K562 (cell line): ENCODE measurements at regions not wholly inside any gene's neighbourhood (a gene's known extent, or its start where the extent isn't known, plus 50 kb on each side); places are given as distances from the start of the nearest gene placed in this dataset.

Experiments used
- CTCF ChIP-seq, 3 experiments: IDR thresholded peaks in 2 of 3; conservative IDR thresholded peaks in 1 of 3; 2 replicates each; pipeline ENCODE4 v1.5.1; 2011 to 2012; ENCODE audit warnings: low read length in 3 of 3, mild to moderate bottlenecking in 3 of 3, control low read depth in 2 of 3, improper control_type of control experiment in 1 of 3, inconsistent platforms in 1 of 3, low read depth in 1 of 3, mixed read lengths in 1 of 3, moderate library complexity in 1 of 3; ENCODE audit not compliant: insufficient read depth in 2 of 3
- EZH2 ChIP-seq: IDR thresholded peaks from 2 replicates; pipeline ENCODE4 v1.6.1; 2012; ENCODE audit warnings: low read depth, mild to moderate bottlenecking, inconsistent platforms, low read length, borderline replicate concordance
- TF ChIP-seq, protein P1 (sequence below), 2 experiments: fragments of 450-650 bp; formaldehyde crosslinking in 1 of 2; IDR thresholded peaks; 2 replicates each; pipeline versions ENCODE4 v1.4.0 to v1.6.1; 2014 to 2020; ENCODE audit warnings: mild to moderate bottlenecking in 2 of 2, borderline replicate concordance in 1 of 2, low read depth in 1 of 2

DNA sequence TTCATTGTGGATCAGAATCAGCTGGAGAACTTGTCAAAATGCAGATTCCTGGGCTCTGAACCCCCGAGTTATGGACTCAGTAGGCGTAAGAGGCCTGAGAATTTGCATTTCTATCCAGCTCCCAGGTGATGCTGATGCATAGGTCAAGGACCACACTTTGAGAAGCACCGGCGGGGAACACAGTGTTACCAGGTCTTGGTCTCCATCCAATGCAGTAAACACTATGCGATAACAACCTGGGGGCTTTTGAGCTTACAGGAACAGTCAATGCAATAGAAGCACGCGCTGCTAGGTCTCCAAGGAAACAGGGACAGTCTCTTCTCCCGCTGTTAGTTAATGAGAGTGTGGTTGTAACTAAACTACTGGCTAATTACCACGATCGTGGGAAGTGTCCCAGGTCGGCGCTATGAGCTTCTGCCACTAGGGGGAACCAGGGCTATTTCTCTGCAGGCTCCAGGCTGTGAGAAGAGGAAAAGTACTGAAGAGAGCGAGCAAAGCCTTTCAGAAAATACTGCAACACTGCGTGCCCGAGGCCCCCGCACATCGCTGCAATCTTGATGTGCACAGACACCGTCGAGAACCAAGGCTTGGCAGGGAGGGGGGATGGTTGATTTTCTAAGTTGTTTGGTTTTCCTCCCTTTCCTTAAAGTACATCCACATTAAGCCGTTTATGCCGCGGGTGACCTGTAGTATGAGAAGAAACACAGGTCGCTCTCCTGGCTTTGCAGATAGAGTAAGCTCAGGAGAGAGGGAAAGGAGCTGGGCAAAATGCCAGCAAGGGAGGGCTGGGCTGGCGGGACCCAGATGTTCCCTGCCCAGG lies 52.0 kb upstream of the KCNA1 start:
- TF ChIP-seq EZH2 (no peak), CTCF (IDR thresholded peaks at IDR 0.05 in 2 of 3, conservative IDR thresholded peaks at IDR 0.05 in 1 of 3; ENCODE audit: insufficient read depth in 2 of 3, low read depth in 1 of 3, low read length in 3 of 3) (peak; percentile 67 to 78 (median 70))
- TF ChIP-seq, protein P1, sequence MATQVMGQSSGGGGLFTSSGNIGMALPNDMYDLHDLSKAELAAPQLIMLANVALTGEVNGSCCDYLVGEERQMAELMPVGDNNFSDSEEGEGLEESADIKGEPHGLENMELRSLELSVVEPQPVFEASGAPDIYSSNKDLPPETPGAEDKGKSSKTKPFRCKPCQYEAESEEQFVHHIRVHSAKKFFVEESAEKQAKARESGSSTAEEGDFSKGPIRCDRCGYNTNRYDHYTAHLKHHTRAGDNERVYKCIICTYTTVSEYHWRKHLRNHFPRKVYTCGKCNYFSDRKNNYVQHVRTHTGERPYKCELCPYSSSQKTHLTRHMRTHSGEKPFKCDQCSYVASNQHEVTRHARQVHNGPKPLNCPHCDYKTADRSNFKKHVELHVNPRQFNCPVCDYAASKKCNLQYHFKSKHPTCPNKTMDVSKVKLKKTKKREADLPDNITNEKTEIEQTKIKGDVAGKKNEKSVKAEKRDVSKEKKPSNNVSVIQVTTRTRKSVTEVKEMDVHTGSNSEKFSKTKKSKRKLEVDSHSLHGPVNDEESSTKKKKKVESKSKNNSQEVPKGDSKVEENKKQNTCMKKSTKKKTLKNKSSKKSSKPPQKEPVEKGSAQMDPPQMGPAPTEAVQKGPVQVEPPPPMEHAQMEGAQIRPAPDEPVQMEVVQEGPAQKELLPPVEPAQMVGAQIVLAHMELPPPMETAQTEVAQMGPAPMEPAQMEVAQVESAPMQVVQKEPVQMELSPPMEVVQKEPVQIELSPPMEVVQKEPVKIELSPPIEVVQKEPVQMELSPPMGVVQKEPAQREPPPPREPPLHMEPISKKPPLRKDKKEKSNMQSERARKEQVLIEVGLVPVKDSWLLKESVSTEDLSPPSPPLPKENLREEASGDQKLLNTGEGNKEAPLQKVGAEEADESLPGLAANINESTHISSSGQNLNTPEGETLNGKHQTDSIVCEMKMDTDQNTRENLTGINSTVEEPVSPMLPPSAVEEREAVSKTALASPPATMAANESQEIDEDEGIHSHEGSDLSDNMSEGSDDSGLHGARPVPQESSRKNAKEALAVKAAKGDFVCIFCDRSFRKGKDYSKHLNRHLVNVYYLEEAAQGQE (IDR thresholded peaks at IDR 0.05; ENCODE audit: borderline replicate concordance), result peak; percentile 47; the same call in 1 of the 2 replicates
- TF ChIP-seq, protein P1 (CRISPR knock-in tag; IDR thresholded peaks at IDR 0.05; ENCODE audit: low read depth), result no peak
